ENCODE measurements at regions not wholly inside any gene's neighbourhood (a gene's known extent, or its start where the extent isn't known, plus 50 kb on each side); places are given as distances from the start of the nearest gene placed in this dataset.

GRCh38 chr22:27110665-27111451 is 453.5 kb downstream of the MIAT start:
- DNase-seq (ENCODE audit: low read depth): no peak
- TF ChIP-seq POLR2A (IDR thresholded peaks at IDR 0.05; ENCODE audit: extremely low read depth, insufficient read length) (no peak), MAX (IDR thresholded peaks at IDR 0.05; ENCODE audit: low read depth, low read length) (no peak), CTCF (IDR thresholded peaks at IDR 0.05; ENCODE audit: low read depth, low read length) (no peak), MYC (IDR thresholded peaks at IDR 0.05; ENCODE audit: low read depth, low read length) (no peak)
- no peak overlapping the region for H3K4me3 ChIP-seq (ENCODE audit: low read depth, low read length)

GRCh38 chr22:27111796-27112672 is 454.6 kb downstream of the MIAT start:
- no peak for DNase-seq (ENCODE audit: low read depth)
- no peak for TF ChIP-seq MYC (IDR thresholded peaks at IDR 0.05; ENCODE audit: low read depth, low read length)
- TF ChIP-seq CTCF (IDR thresholded peaks at IDR 0.05; ENCODE audit: low read depth, low read length): no peak
- no peak for TF ChIP-seq MAX (IDR thresholded peaks at IDR 0.05; ENCODE audit: low read depth, low read length)
- no peak for TF ChIP-seq POLR2A (IDR thresholded peaks at IDR 0.05; ENCODE audit: extremely low read depth, insufficient read length)
- H3K4me3 ChIP-seq (ENCODE audit: low read depth, low read length): no peak overlapping the region

- DNase-seq (ENCODE audit: low read depth): peak; percentile 87
- TF ChIP-seq MAX (IDR thresholded peaks at IDR 0.05; ENCODE audit: low read depth, low read length) (no peak), MYC (IDR thresholded peaks at IDR 0.05; ENCODE audit: low read depth, low read length) (no peak), POLR2A (IDR thresholded peaks at IDR 0.05; ENCODE audit: extremely low read depth, insufficient read length) (no peak)
- H3K4me3 ChIP-seq (ENCODE audit: low read depth, low read length): no peak overlapping the region
Observed at GRCh38 chr22:27113211-27113635, 455.8 kb downstream of the MIAT start.

- no peak overlapping the region for H3K4me3 ChIP-seq (ENCODE audit: low read depth, low read length)
- DNase-seq (ENCODE audit: low read depth): no peak
- no peak for TF ChIP-seq MAX (IDR thresholded peaks at IDR 0.05; ENCODE audit: low read depth, low read length)
- no peak for TF ChIP-seq MYC (IDR thresholded peaks at IDR 0.05; ENCODE audit: low read depth, low read length)
- no peak for TF ChIP-seq CTCF (IDR thresholded peaks at IDR 0.05; ENCODE audit: low read depth, low read length)
- no peak for TF ChIP-seq POLR2A (IDR thresholded peaks at IDR 0.05; ENCODE audit: extremely low read depth, insufficient read length)
Observed at GRCh38 chr22:27113641-27114040, 456.3 kb downstream of the MIAT start.

- H3K4me3 ChIP-seq (ENCODE audit: low read depth, low read length): no peak overlapping the region
- no peak for TF ChIP-seq MAX (IDR thresholded peaks at IDR 0.05; ENCODE audit: low read depth, low read length)
- TF ChIP-seq POLR2A (IDR thresholded peaks at IDR 0.05; ENCODE audit: extremely low read depth, insufficient read length): no peak
- TF ChIP-seq CTCF (IDR thresholded peaks at IDR 0.05; ENCODE audit: low read depth, low read length): no peak
- no peak for TF ChIP-seq MYC (IDR thresholded peaks at IDR 0.05; ENCODE audit: low read depth, low read length)
- DNase-seq (ENCODE audit: low read depth): no peak
Observed at GRCh38 chr22:27114186-27114585, 456.8 kb downstream of the MIAT start.

Data from NB4 (cell line).